GM12878 (cell line): ENCODE measurements at regions not wholly inside any gene's neighbourhood (a gene's known extent, or its start where the extent isn't known, plus 50 kb on each side); places are given as distances from the start of the nearest gene placed in this dataset.

Experiments
- CREM ChIP-seq: IDR thresholded peaks from 2 replicates; pipeline ENCODE4 v1.6.1; 2014; ENCODE audit warnings: antibody characterized with exemption, low read depth
- CTCF ChIP-seq, 3 experiments: IDR thresholded peaks in 2 of 3; conservative IDR thresholded peaks in 1 of 3; 2 replicates each; pipeline ENCODE4 v1.5.1; 2011; ENCODE audit warnings: low read depth in 3 of 3, low read length in 3 of 3, mild to moderate bottlenecking in 3 of 3, control low read depth in 2 of 3, moderate library complexity in 2 of 3, inconsistent platforms in 1 of 3, mixed read lengths in 1 of 3; ENCODE audit not compliant: control insufficient read depth in 2 of 3, insufficient read depth in 1 of 3; ENCODE audit errors: extremely low read depth in 1 of 3
- ELK1 ChIP-seq: IDR thresholded peaks from 2 replicates; pipeline ENCODE4 v1.6.1; 2012; ENCODE audit warnings: low read depth, low read length, improper control_type of control experiment
- GABPA ChIP-seq: IDR thresholded peaks from 2 replicates; pipeline ENCODE4 v1.6.1; 2014; ENCODE audit warnings: antibody characterized with exemption, low read depth, mild to moderate bottlenecking, inconsistent platforms
- NBN ChIP-seq: fragments of 450-650 bp; IDR thresholded peaks from 2 replicates; pipeline ENCODE4 v1.6.1; 2016
- POLR2A ChIP-seq: IDR thresholded peaks from 2 replicates; pipeline ENCODE4 v1.6.1; 2011; ENCODE audit warnings: low read depth, mild to moderate bottlenecking, low read length
- POLR2AphosphoS5 ChIP-seq: IDR thresholded peaks from 2 replicates; pipeline ENCODE4 v1.6.1; 2011; ENCODE audit warnings: mild to moderate bottlenecking, low read length, inconsistent platforms
- SMC3 ChIP-seq: IDR thresholded peaks from 2 replicates; pipeline ENCODE4 v1.6.1; 2011; ENCODE audit warnings: low read length, improper control_type of control experiment, borderline replicate concordance
- USF2 ChIP-seq: IDR thresholded peaks from 2 replicates; pipeline ENCODE4 v1.6.1; 2011; ENCODE audit warnings: low read depth, low read length, improper control_type of control experiment, borderline replicate concordance
- ZBTB33 ChIP-seq: fragments of 450-650 bp; IDR thresholded peaks from 2 replicates; pipeline ENCODE4 v1.6.1; 2017; ENCODE audit warnings: mild to moderate bottlenecking
- ZNF24 ChIP-seq: fragments of 450-650 bp; IDR thresholded peaks from 2 replicates; pipeline ENCODE4 v1.6.1; 2017; ENCODE audit warnings: antibody characterized with exemption, mild to moderate bottlenecking

- no peak for TF ChIP-seq POLR2A
- TF ChIP-seq GABPA, result no peak
- no peak for TF ChIP-seq ZBTB33
- no peak for TF ChIP-seq CTCF (IDR thresholded peaks at IDR 0.05 in 2 of 3, conservative IDR thresholded peaks at IDR 0.05 in 1 of 3; ENCODE audit: control insufficient read depth in 2 of 3, extremely low read depth in 1 of 3, insufficient read depth in 1 of 3, low read depth in 3 of 3, low read length in 3 of 3)
- no peak for TF ChIP-seq USF2
- TF ChIP-seq ZNF24, result no peak
- no peak for TF ChIP-seq NBN
- no peak for TF ChIP-seq CREM
- TF ChIP-seq ELK1, result no peak
- TF ChIP-seq SMC3, result no peak
- no peak for TF ChIP-seq POLR2AphosphoS5
Measured at GRCh38 chr3:13709706-13710105, 160.8 kb downstream of the FBLN2 start.
